ENCODE measurements at regions not wholly inside any gene's neighbourhood (a gene's known extent, or its start where the extent isn't known, plus 50 kb on each side); places are given as distances from the start of the nearest gene placed in this dataset.

DNA sequence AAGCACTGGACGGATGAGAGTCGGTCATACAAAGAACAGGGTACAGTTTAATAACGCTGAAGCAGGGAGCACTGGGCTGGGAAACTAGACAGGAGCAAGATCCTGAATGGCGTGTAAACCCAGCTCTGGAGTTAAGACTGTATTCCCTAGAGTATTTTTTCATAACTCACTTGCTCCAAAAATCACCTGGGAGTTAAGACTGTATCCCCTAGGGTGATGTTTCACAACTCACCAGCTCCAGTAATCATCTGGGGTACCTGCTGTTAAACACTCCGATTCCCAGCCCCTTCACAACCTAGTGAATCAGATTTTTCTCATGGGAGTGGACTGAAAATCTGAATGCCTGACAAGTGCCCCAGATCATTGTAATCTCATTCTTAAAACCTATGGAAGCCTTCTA, 123.2 kb downstream of the MAB21L3 start:
- Histone ChIP-seq H4K5ac (ENCODE audit: insufficient read length, low read depth, low read length) (no peak overlapping the region), H3K9ac (ENCODE audit: extremely low read depth, insufficient read length, low read length) (no peak overlapping the region), H3K27ac (ENCODE audit: insufficient read length, low read depth, low read length) (no peak overlapping the region), H2AFZ (ENCODE audit: low read length) (no peak overlapping the region), H2AK5ac (ENCODE audit: insufficient read length, low read length) (no peak overlapping the region), H3K56ac (ENCODE audit: insufficient read length, low read depth, low read length) (no peak overlapping the region), H4K20me1 (ENCODE audit: control insufficient read depth, insufficient read depth, insufficient read length) (no peaks in the 10 kb centered on the region), H3K9me3 (ENCODE audit: control insufficient read depth, low read depth, low read length) (no peaks in the 10 kb centered on the region), H3K79me2 (ENCODE audit: insufficient read depth, low read length) (no peaks in the 10 kb centered on the region), H4K91ac (ENCODE audit: insufficient read length, low read depth, low read length) (no peak overlapping the region), H4K8ac (replicated peaks; ENCODE audit: insufficient read length, low read depth, low read length) (no peak overlapping the region), H3K79me1 (ENCODE audit: insufficient read depth, low read depth, low read length, poor library complexity, severe bottlenecking) (no peaks in the 10 kb centered on the region), H3K4ac (ENCODE audit: low read depth, low read length) (no peak overlapping the region), H3K14ac (ENCODE audit: insufficient read depth, low read length) (no peak overlapping the region), H2BK12ac (ENCODE audit: insufficient read length, low read depth, low read length) (no peak overlapping the region), H2BK5ac (ENCODE audit: insufficient read length, low read length) (no peak overlapping the region), H3K27me3 (ENCODE audit: insufficient read depth, low read length) (no peaks in the 10 kb centered on the region), H3K23ac (ENCODE audit: insufficient read length, low read depth, low read length) (no peak overlapping the region), H2BK15ac (ENCODE audit: low read depth, low read length) (no peak overlapping the region), H2BK20ac (ENCODE audit: low read depth, low read length, poor library complexity, severe bottlenecking) (no peak overlapping the region), H3T11ph (ENCODE audit: low read length) (no peak overlapping the region), H2BK120ac (ENCODE audit: low read depth, low read length, poor library complexity, severe bottlenecking) (no peak overlapping the region), H3K4me2 (ENCODE audit: insufficient read depth, insufficient read length, low read length) (no peak overlapping the region), H3K4me1 (ENCODE audit: insufficient read depth, low read length) (no peaks in the 10 kb centered on the region), H3K18ac (ENCODE audit: insufficient read length, low read depth, low read length) (no peak overlapping the region), H3K23me2 (ENCODE audit: insufficient read length, low read depth, low read length, poor library complexity, severe bottlenecking) (no peaks in the 10 kb centered on the region)
- DNase-seq = no peak
- Mint-ChIP-seq H3K4me1 (peaks cover 12 to 14% of the 10 kb centered on the region in 2 experiments), H3K9me3 (no peaks in the 10 kb centered on the region), H3K27me3 (ENCODE audit: low read depth) (no peaks in the 10 kb centered on the region), H3K27ac (no peak overlapping the region), H3K36me3 (ENCODE audit: insufficient read depth in 1 of 3, low read depth in 3 of 3) (no peaks in the 10 kb centered on the region), H3K4me3 (no peak overlapping the region)
- TF ChIP-seq, protein P1, sequence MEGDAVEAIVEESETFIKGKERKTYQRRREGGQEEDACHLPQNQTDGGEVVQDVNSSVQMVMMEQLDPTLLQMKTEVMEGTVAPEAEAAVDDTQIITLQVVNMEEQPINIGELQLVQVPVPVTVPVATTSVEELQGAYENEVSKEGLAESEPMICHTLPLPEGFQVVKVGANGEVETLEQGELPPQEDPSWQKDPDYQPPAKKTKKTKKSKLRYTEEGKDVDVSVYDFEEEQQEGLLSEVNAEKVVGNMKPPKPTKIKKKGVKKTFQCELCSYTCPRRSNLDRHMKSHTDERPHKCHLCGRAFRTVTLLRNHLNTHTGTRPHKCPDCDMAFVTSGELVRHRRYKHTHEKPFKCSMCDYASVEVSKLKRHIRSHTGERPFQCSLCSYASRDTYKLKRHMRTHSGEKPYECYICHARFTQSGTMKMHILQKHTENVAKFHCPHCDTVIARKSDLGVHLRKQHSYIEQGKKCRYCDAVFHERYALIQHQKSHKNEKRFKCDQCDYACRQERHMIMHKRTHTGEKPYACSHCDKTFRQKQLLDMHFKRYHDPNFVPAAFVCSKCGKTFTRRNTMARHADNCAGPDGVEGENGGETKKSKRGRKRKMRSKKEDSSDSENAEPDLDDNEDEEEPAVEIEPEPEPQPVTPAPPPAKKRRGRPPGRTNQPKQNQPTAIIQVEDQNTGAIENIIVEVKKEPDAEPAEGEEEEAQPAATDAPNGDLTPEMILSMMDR (conservative IDR thresholded peaks at IDR 0.05) = no peak
- WGBS (ENCODE audit: extremely low coverage, insufficient read length, low lambda C conversion rate) = no CpG with 5 or more reads among the region's 5 CpGs
